Prostate gland (tissue), 2 donors: ENCODE measurements at regions not wholly inside any gene's neighbourhood (a gene's known extent, or its start where the extent isn't known, plus 50 kb on each side); places are given as distances from the start of the nearest gene placed in this dataset.

ENCODE experiments used
- DNase-seq: peaks from one replicate; pipeline ENCODE4 v3.0.0-alpha.2; 2019; ENCODE audit warnings: low spot score
- H3K27ac ChIP-seq, 2 donors: fragments of 200-600 bp; sonication (generic); 2 replicates each; pipeline ENCODE4 v1.5.1; 2017 to 2019
- H3K27me3 ChIP-seq: fragments of 200-600 bp; sonication (generic); replicated peaks from 2 replicates; pipeline ENCODE4 v1.5.1; 2019; ENCODE audit not compliant: insufficient read depth
- H3K36me3 ChIP-seq, 2 donors: fragments of 200-600 bp; sonication (generic); 1 replicate in 1 of 2; 2 replicates in 1 of 2; pipeline versions ENCODE4 v1.5.1 to v1.8.1; 2017 to 2019
- H3K4me1 ChIP-seq: fragments of 200-600 bp; sonication (generic); replicated peaks from 2 replicates; pipeline ENCODE4 v1.5.1; 2019
- H3K4me3 ChIP-seq, 2 donors: fragments of 200-600 bp; sonication (generic); 2 replicates each; pipeline ENCODE4 v1.5.1; 2017 to 2019
- H3K9me3 ChIP-seq: fragments of 200-600 bp; sonication (generic); 2 replicates; pipeline ENCODE4 v1.5.1; 2017
- POLR2A ChIP-seq: fragments of 450-650 bp; IDR thresholded peaks from one replicate; pipeline ENCODE4 v1.6.1; 2016; ENCODE audit warnings: antibody characterized with exemption, mild to moderate bottlenecking
- POLR2AphosphoS5 ChIP-seq: sonication (generic); formaldehyde crosslinking; IDR thresholded peaks from one replicate; pipeline ENCODE4 v1.6.1; 2017; ENCODE audit warnings: antibody characterized with exemption
- WGBS: methylation state at CpG from one replicate; pipeline ENCODE4 v1.1.5; 2018; 5-methylcytosine and 5-hydroxymethylcytosine counted together
- intact Hi-C: fragments of 100-400 bp; cut with DNase I; formaldehyde crosslinking; loops from one replicate; pipeline ENCODE4 v1.14.2; 2022
- TF ChIP-seq, protein P1 (sequence below), 4 experiments: fragments of 200-600 bp in 2 of 4; fragments of 450-650 bp in 2 of 4; sonication (generic) in 2 of 4; IDR thresholded peaks; 1 replicate in 3 of 4; 2 replicates in 1 of 4; pipeline ENCODE4 v1.5.1; 2016 to 2019; ENCODE audit warnings: antibody characterized with exemption in 4 of 4, mild to moderate bottlenecking in 2 of 4, moderate library complexity in 2 of 4

DNA sequence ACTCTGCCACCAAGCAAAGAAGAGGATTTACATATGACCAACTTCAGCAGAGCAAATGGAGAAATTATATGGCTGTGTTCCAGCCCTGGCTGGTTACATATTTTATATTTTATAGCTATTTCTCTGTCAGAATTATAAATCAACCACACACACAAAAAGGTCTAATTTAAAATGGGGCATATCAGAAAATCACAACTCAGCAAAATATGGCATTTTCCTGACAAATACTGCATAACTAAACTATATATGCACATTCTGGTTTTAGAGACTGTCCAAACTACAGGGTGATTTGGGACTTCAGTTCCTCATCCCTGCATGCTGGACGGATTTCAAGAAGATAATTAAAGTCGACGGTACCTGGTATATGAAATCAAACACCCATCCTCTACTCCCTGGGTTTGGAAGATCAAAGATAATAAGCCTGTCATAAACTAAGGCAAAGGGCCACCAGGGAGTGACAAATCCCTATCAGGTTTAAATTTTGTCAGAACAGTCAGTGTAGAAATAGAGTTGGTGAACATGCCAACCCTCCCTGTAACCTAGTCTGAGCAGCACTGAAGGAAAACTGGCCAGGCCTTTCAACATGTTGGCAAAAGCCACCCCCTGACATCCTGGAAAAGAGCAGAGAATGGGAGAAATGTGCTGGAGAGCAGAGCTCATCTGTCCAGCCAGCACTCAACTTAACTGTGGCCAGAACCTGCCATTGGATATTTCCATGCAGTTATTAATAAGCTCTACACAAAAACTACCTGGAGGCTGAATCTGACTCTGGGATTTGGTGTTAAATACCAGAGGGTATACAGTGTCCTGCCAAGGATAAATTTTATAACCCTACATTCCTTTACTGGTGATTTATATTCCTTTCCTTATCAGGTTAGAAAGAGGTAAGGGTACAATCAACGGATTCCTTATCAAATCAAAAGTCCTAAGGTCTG is 235.7 kb downstream of the ENC1 start:
- Histone ChIP-seq H3K4me1 (peaks cover 5% of the 10 kb centered on the region), H3K27me3 (no peaks in the 10 kb centered on the region), H3K9me3 (no peaks in the 10 kb centered on the region), H3K4me3 (no peak overlapping the region), H3K27ac (no peak overlapping the region), H3K36me3 (no peaks in the 10 kb centered on the region)
- intact Hi-C loops = no loop called here
- no peak for DNase-seq
- 27% methylated on average over 4 of the region's 4 CpGs for WGBS
- no peak for TF ChIP-seq POLR2A
- no peak for TF ChIP-seq POLR2AphosphoS5
- TF ChIP-seq, protein P1, sequence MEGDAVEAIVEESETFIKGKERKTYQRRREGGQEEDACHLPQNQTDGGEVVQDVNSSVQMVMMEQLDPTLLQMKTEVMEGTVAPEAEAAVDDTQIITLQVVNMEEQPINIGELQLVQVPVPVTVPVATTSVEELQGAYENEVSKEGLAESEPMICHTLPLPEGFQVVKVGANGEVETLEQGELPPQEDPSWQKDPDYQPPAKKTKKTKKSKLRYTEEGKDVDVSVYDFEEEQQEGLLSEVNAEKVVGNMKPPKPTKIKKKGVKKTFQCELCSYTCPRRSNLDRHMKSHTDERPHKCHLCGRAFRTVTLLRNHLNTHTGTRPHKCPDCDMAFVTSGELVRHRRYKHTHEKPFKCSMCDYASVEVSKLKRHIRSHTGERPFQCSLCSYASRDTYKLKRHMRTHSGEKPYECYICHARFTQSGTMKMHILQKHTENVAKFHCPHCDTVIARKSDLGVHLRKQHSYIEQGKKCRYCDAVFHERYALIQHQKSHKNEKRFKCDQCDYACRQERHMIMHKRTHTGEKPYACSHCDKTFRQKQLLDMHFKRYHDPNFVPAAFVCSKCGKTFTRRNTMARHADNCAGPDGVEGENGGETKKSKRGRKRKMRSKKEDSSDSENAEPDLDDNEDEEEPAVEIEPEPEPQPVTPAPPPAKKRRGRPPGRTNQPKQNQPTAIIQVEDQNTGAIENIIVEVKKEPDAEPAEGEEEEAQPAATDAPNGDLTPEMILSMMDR (IDR thresholded peaks at IDR 0.05) = no peak

DNA sequence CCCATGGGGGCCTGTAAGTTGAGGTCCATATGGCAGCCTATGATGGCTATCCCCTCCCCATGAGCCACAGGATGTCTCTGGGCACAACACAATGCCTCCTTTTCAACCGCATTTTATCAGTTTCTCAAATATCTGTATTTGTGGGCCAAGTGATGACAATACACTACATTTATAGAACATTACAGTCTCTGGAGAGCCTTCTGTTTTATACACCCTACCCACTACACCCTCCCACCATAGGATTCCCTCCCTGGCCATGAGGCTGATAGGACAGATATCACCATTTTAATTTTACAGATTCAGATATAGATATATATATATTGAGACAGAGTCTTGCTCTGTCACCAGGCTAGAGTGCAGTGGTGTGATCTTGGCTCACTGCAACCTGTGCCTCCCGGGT is 236.8 kb downstream of the ENC1 start:
- Histone ChIP-seq H3K4me1 (peaks cover 5% of the 10 kb centered on the region), H3K27ac (no peak overlapping the region), H3K4me3 (no peak overlapping the region), H3K27me3 (no peaks in the 10 kb centered on the region), H3K36me3 (no peaks in the 10 kb centered on the region), H3K9me3 (no peaks in the 10 kb centered on the region)
- DNase-seq = no peak
- no peak for TF ChIP-seq POLR2AphosphoS5
- TF ChIP-seq, protein P1 (IDR thresholded peaks at IDR 0.05) = no peak
- TF ChIP-seq POLR2A = no peak
- intact Hi-C loops = no loop called here
- 90% methylated on average over 2 of the region's 2 CpGs for WGBS

DNA sequence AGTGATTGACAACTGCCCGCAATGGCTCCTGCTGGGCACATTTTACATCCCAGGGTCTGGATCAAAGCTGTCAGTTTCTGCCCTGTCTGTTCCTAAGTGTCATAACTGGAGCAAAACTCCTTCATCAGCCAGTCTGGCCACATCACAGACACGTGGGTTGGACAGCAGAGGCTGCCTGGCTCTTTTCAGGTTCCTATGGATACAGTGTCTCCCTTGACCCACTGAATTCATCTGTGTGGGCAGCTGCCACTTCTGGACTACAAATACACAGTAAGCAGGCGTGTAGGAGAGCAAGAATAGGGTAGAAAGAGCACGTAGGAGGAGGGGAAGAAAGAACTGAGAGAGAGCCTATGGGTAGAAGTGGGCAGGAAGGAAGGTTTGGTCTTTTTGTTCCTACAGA is 238.0 kb downstream of the ENC1 start:
- H3K27ac ChIP-seq = no peak overlapping the region
- H3K36me3 ChIP-seq = no peaks in the 10 kb centered on the region
- WGBS = 87% methylated on average over 4 of the region's 4 CpGs
- no peak for DNase-seq
- no peak overlapping the region for H3K4me3 ChIP-seq
- H3K27me3 ChIP-seq = no peaks in the 10 kb centered on the region
- H3K9me3 ChIP-seq = no peaks in the 10 kb centered on the region
- no peak for TF ChIP-seq POLR2AphosphoS5
- no peak for TF ChIP-seq POLR2A
- TF ChIP-seq, protein P1 (IDR thresholded peaks at IDR 0.05) = no peak
- intact Hi-C loops = no loop called here
- H3K4me1 ChIP-seq = peaks cover 5% of the 10 kb centered on the region

DNA sequence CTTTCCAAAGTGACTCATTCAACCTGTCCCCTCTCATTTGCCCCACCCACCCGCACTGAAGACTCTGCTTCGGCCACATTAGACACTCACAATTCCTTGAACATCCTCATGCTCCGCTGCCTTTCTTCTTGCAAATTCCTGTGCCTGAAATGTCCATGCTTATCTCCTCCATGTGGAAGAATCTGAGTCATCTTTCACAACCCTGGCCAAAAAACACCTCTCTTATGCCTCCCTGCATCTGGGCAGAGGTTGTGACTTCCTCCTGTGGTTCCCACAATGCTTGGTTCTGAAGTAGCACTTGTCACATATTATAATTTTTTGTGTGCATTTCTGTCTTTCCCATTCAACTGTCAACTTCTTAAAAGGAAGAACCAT is 238.6 kb downstream of the ENC1 start:
- 92% methylated on average over 3 of the region's 3 CpGs for WGBS
- Histone ChIP-seq H3K27ac (no peak overlapping the region), H3K9me3 (no peaks in the 10 kb centered on the region), H3K27me3 (no peaks in the 10 kb centered on the region), H3K36me3 (no peaks in the 10 kb centered on the region), H3K4me3 (no peak overlapping the region), H3K4me1 (peaks cover 5% of the 10 kb centered on the region)
- no peak for DNase-seq
- TF ChIP-seq POLR2A (no peak), POLR2AphosphoS5 (no peak)
- TF ChIP-seq, protein P1 (IDR thresholded peaks at IDR 0.05) = no peak
- intact Hi-C loops = no loop called here
